IMR-90 (cell line): ENCODE measurements at regions not wholly inside any gene's neighbourhood (a gene's known extent, or its start where the extent isn't known, plus 50 kb on each side); places are given as distances from the start of the nearest gene placed in this dataset.
"Not testable (repeated sequence)": the region's sequence is repeated elsewhere in the genome, so short reads cannot be mapped to it uniquely, and the experiment has no call there.

ENCODE experiments used
- ATAC-seq: fragments of 200-7000 bp; cut with Tn5 transposase; 2 replicates; pipeline ENCODE4 v1.9.1; 2020; ENCODE audit warnings: low read depth, mild to moderate bottlenecking, moderate library complexity
- BruUV-seq: library from RNA; stranded (reverse); fragments of 400-500 nt; replicated peaks from 2 replicates; lab custom pipeline; 2021; lab: Mats Ljungman, UMichigan
- CTCF ChIA-PET: fragments of 300-600 bp; formaldehyde crosslinking; extraction: SDS; loops from one replicate; lab custom pipeline; 2021; ENCODE audit warnings: antibody characterized with exemption; lab: Yijun Ruan, JAX
- POLR2A ChIA-PET: fragments of 300-600 bp; sonication (Branson Sonifier 250); formaldehyde crosslinking; loops from one replicate; lab custom pipeline; 2022; ENCODE audit warnings: antibody characterized with exemption; ENCODE audit not compliant: unreplicated experiment; lab: Charles Lee
- DNase-seq: peaks from one replicate; pipeline ENCODE4 v3.0.0; 2013
- H2AFZ ChIP-seq: replicated peaks from 2 replicates; pipeline ENCODE3; 2013; ENCODE audit warnings: low read length, mild to moderate bottlenecking; ENCODE audit not compliant: poor library complexity
- H2AK5ac ChIP-seq: 2 replicates; pipeline ENCODE4 v1.6.1; 2013; ENCODE audit warnings: low read depth, low read length, inconsistent platforms
- H2AK9ac ChIP-seq: replicated peaks from 2 replicates; pipeline ENCODE3; 2013; ENCODE audit warnings: mild to moderate bottlenecking, low read depth, low read length, moderate library complexity; ENCODE audit not compliant: poor library complexity
- H2BK120ac ChIP-seq: 2 replicates; pipeline ENCODE4 v1.6.1; 2013; ENCODE audit warnings: low read depth, low read length, inconsistent platforms
- H2BK15ac ChIP-seq: 3 replicates; pipeline ENCODE4 v1.6.1; 2013; ENCODE audit warnings: low read depth, low read length, inconsistent platforms
- H2BK20ac ChIP-seq: 2 replicates; pipeline ENCODE4 v1.6.1; 2013; ENCODE audit warnings: low read depth, mild to moderate bottlenecking, inconsistent platforms, low read length, moderate library complexity
- H2BK5ac ChIP-seq: 2 replicates; pipeline ENCODE4 v1.6.1; 2013; ENCODE audit warnings: mild to moderate bottlenecking, low read depth, low read length, inconsistent platforms; ENCODE audit not compliant: poor library complexity, severe bottlenecking
- H3K14ac ChIP-seq: replicated peaks from 2 replicates; pipeline ENCODE4 v1.6.1; 2013; ENCODE audit warnings: low read depth, low read length, inconsistent platforms
- H3K18ac ChIP-seq: 2 replicates; pipeline ENCODE4 v1.6.1; 2013; ENCODE audit warnings: low read depth, low read length, control low read depth
- H3K23ac ChIP-seq: 2 replicates; pipeline ENCODE4 v1.6.1; 2013; ENCODE audit warnings: low read depth, low read length, inconsistent platforms
- H3K27ac ChIP-seq: 2 replicates; pipeline ENCODE4 v1.5.1; 2013; ENCODE audit warnings: mild to moderate bottlenecking, control low read depth, low read length; ENCODE audit not compliant: insufficient read depth
- H3K27me3 ChIP-seq: 2 replicates; pipeline ENCODE4 v1.6.1; 2013; ENCODE audit warnings: low read length; ENCODE audit not compliant: control insufficient read depth, insufficient read depth
- H3K36me3 ChIP-seq: 2 replicates; pipeline ENCODE4 v1.6.1; 2013; ENCODE audit warnings: low read length, mixed read lengths; ENCODE audit not compliant: control insufficient read depth, insufficient read depth
- H3K4ac ChIP-seq: 2 replicates; pipeline ENCODE4 v1.6.1; 2013; ENCODE audit warnings: low read depth, low read length, inconsistent platforms
- H3K4me1 ChIP-seq: 2 replicates; pipeline ENCODE4 v1.6.1; 2013; ENCODE audit warnings: low read length, mixed read lengths; ENCODE audit not compliant: control insufficient read depth, insufficient read depth
- H3K4me2 ChIP-seq: 2 replicates; pipeline ENCODE4 v1.6.1; 2013; ENCODE audit warnings: low read depth, mild to moderate bottlenecking, control low read depth, low read length, moderate library complexity
- H3K4me3 ChIP-seq: 2 replicates; pipeline ENCODE4 v1.5.1; 2013; ENCODE audit warnings: low read depth, mild to moderate bottlenecking, control low read depth, low read length, moderate library complexity; ENCODE audit not compliant: insufficient read depth
- H3K56ac ChIP-seq: 2 replicates; pipeline ENCODE4 v1.6.1; 2013; ENCODE audit warnings: low read length, inconsistent platforms; ENCODE audit not compliant: insufficient read depth; ENCODE audit errors: extremely low read depth
- H3K79me1 ChIP-seq, 2 experiments: 2 replicates each; pipeline ENCODE4 v1.6.1; 2013; ENCODE audit warnings: low read length in 2 of 2, inconsistent platforms in 1 of 2, low read depth in 1 of 2
- H3K9ac ChIP-seq: 2 replicates; pipeline ENCODE4 v1.6.1; 2013; ENCODE audit warnings: low read depth, low read length, control low read depth
- H3K9me1 ChIP-seq: 2 replicates; pipeline ENCODE4 v1.6.1; 2013; ENCODE audit warnings: low read length, inconsistent platforms; ENCODE audit not compliant: insufficient read depth
- H3K9me3 ChIP-seq: 2 replicates; pipeline ENCODE4 v1.6.1; 2013; ENCODE audit warnings: low read length; ENCODE audit not compliant: control insufficient read depth, insufficient read depth
- H4K20me1 ChIP-seq: 2 replicates; pipeline ENCODE4 v1.6.1; 2013; ENCODE audit warnings: low read length, inconsistent platforms; ENCODE audit not compliant: insufficient read depth
- H4K5ac ChIP-seq: 2 replicates; pipeline ENCODE4 v1.6.1; 2013; ENCODE audit warnings: mild to moderate bottlenecking, low read depth, low read length, control low read depth
- H4K8ac ChIP-seq, 2 experiments: 2 replicates each; pipeline ENCODE4 v1.6.1; 2013; ENCODE audit warnings: low read depth in 2 of 2, low read length in 2 of 2, control low read depth in 1 of 2, inconsistent platforms in 1 of 2
- H4K91ac ChIP-seq: 2 replicates; pipeline ENCODE4 v1.6.1; 2013; ENCODE audit warnings: low read depth, low read length, inconsistent platforms; ENCODE audit not compliant: insufficient read depth
- FOS ChIP-seq: fragments of 150-350 bp; IDR thresholded peaks from 2 replicates; pipeline ENCODE4 v1.6.1; 2016; ENCODE audit warnings: low read depth, low read length
- MXI1 ChIP-seq: IDR thresholded peaks from 2 replicates; pipeline ENCODE4 v1.6.1; 2012; ENCODE audit warnings: low read depth, mild to moderate bottlenecking, low read length, moderate library complexity, borderline replicate concordance
- NFE2L2 ChIP-seq: fragments of 150-350 bp; IDR thresholded peaks from 2 replicates; pipeline ENCODE4 v1.6.1; 2016; ENCODE audit warnings: low read depth, mild to moderate bottlenecking, low read length
- POLR2A ChIP-seq: IDR thresholded peaks from 2 replicates; pipeline ENCODE4 v1.6.1; 2012; ENCODE audit warnings: mild to moderate bottlenecking, low read depth, low read length
- RFX5 ChIP-seq: IDR thresholded peaks from 2 replicates; pipeline ENCODE4 v1.8.0; 2012; ENCODE audit warnings: low read depth, mild to moderate bottlenecking, low read length, moderate library complexity
- SMC3 ChIP-seq: fragments of 150-350 bp; IDR thresholded peaks from 2 replicates; pipeline ENCODE4 v1.6.1; 2016; ENCODE audit warnings: low read depth, mild to moderate bottlenecking, antibody characterized with exemption, low read length, moderate library complexity
- WGBS, 2 experiments: methylation state at CpG; one replicate each; pipeline versions ENCODE4 v1.1.5 to v1.1.7; 2013; ENCODE audit warnings: missing lambda C conversion rate in 2 of 2; ENCODE audit not compliant: insufficient read length in 1 of 2; ENCODE audit errors: extremely low coverage in 2 of 2; 5-methylcytosine and 5-hydroxymethylcytosine counted together
- dilution Hi-C: fragments of 300-500 bp; cut with HindIII; formaldehyde crosslinking; loops from one replicate; pipeline ENCODE4 v1.14.3; 2018; ENCODE audit warnings: low sequenced_read_pairs; ENCODE audit not compliant: unreplicated experiment
- in situ Hi-C: fragments of 300-500 bp; cut with MboI; formaldehyde crosslinking; loops from 3 replicates; pipeline ENCODE4 v1.14.3; 2019; ENCODE audit warnings: low sequenced_read_pairs, inconsistent platforms, mixed read lengths
- intact Hi-C: fragments of 100-400 bp; cut with micrococcal nuclease; formaldehyde crosslinking; loops from 2 replicates; pipeline ENCODE4 v1.10.0; 2022
- TF ChIP-seq, protein P1 (sequence below): fragments of 150-350 bp; IDR thresholded peaks from 2 replicates; pipeline ENCODE4 v1.6.1; 2016; ENCODE audit warnings: low read depth, mild to moderate bottlenecking, low read length, moderate library complexity, borderline replicate concordance

DNA sequence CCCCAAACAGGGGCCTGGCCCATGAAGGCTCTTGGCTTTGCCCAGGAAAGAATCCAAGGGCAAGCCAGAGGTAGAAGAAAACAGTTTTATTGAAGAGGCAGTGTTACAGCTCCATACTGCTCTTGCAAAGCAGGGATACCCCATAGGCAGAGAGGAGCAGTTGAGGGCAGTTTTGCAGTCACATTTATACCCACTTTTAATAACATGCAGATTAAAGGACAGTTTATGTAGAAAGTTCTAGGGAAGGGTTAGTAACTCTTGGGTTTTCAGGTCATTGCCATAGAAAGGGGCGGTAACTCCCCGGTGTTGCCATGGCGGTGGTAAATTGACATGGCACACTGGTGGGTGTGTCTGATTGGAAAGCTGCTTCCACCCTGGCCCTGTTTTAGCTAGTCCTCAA is 80.5 kb upstream of the GNAZ start:
- dilution Hi-C loops, result no loop called here
- Histone ChIP-seq H2BK15ac (no peak overlapping the region), H3K23ac (no peak overlapping the region), H3K4me1 (no peaks in the 10 kb centered on the region), H4K91ac (no peak overlapping the region), H4K20me1 (no peaks in the 10 kb centered on the region), H3K14ac (no peak overlapping the region), H3K9me1 (no peaks in the 10 kb centered on the region), H2BK5ac (no peak overlapping the region), H3K18ac (no peak overlapping the region), H4K5ac (no peak overlapping the region), H3K79me1 (no peaks in the 10 kb centered on the region), H3K9ac (no peak overlapping the region), H3K4ac (no peak overlapping the region), H3K4me3 (no peak overlapping the region), H2AFZ (no peak overlapping the region), H3K27me3 (no peaks in the 10 kb centered on the region), H3K9me3 (no peaks in the 10 kb centered on the region), H2AK9ac (no peak overlapping the region), H3K4me2 (no peak overlapping the region), H4K8ac (no peak overlapping the region), H2BK20ac (no peak overlapping the region), H3K56ac (no peak overlapping the region), H2AK5ac (no peak overlapping the region), H2BK120ac (no peak overlapping the region), H3K27ac (no peak overlapping the region), H3K36me3 (no peaks in the 10 kb centered on the region)
- TF ChIP-seq, protein P1, sequence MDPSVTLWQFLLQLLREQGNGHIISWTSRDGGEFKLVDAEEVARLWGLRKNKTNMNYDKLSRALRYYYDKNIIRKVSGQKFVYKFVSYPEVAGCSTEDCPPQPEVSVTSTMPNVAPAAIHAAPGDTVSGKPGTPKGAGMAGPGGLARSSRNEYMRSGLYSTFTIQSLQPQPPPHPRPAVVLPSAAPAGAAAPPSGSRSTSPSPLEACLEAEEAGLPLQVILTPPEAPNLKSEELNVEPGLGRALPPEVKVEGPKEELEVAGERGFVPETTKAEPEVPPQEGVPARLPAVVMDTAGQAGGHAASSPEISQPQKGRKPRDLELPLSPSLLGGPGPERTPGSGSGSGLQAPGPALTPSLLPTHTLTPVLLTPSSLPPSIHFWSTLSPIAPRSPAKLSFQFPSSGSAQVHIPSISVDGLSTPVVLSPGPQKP, result no peak
- TF ChIP-seq SMC3, result no peak
- TF ChIP-seq POLR2A, result no peak
- TF ChIP-seq MXI1, result no peak
- TF ChIP-seq NFE2L2, result no peak
- TF ChIP-seq FOS, result no peak
- TF ChIP-seq RFX5, result no peak
- POLR2A ChIA-PET, result no interaction called here
- no CpG with 5 or more reads among the region's 3 CpGs for WGBS, 2 experiments
- BruUV-seq, result no TSS peak
- ATAC-seq, result no peak
- CTCF ChIA-PET, result no interaction called here
- intact Hi-C loops, result no loop called here
- in situ Hi-C loops, result no loop called here
- DNase-seq, result no peak

DNA sequence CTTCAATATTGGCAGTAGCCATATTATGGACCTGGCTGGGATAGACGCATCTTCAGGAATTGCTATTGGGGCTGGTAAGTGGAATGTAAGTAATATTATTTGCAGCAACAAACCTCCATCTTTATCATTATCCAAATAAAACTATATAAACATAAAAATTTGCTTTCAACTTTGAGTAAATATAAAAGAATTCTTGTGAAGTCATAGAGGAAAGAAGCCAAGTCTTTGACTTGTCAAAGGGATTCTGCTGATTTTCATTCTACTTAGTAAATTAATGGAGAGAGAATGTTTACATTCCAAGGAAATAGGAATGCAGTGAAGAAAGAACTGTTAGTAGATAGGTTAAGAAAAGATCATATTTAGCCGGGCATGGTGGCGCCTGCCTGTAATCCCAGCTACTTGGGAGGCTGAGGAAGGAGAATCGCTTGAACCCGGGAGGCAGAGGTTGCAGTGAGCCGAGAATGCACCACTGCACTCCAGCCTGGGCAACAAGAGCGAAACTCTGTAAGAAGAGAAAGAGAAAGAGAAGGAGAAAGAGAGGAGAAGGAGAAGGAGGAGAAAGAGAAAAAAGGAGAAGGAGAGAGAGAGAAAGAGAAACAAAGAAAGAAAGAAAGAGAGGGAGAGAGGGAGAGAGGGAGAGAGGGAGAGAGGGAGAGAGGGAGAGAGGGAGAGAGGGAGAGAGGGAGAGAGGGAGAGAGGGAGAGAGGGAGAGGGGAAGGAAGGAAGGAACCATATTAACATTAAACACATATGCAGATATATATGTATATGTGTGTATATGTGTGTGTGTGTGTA is 79.4 kb upstream of the GNAZ start:
- in situ Hi-C loops, CTCF ChIA-PET, H2BK15ac ChIP-seq, H3K14ac ChIP-seq, H3K9me1 ChIP-seq, H4K8ac ChIP-seq, POLR2A ChIA-PET, H3K27me3 ChIP-seq, H2AK5ac ChIP-seq, H3K4me3 ChIP-seq, H3K4me2 ChIP-seq, H3K56ac ChIP-seq, H2AK9ac ChIP-seq, H2BK20ac ChIP-seq, H3K36me3 ChIP-seq, H3K79me1 ChIP-seq, H3K27ac ChIP-seq, H3K4ac ChIP-seq, H3K4me1 ChIP-seq, H3K9me3 ChIP-seq, H4K20me1 ChIP-seq, H2BK120ac ChIP-seq, BruUV-seq, H4K5ac ChIP-seq, H4K91ac ChIP-seq, intact Hi-C loops, H3K23ac ChIP-seq, H2BK5ac ChIP-seq, dilution Hi-C loops, H3K9ac ChIP-seq, H3K18ac ChIP-seq, H2AFZ ChIP-seq: not testable (repeated sequence)
- ATAC-seq, result peak; percentile 72
- DNase-seq, result peak; percentile 28
- 41% methylated on average over 5 of the region's 7 CpGs; no CpG with 5 or more reads in 1 of the 2 experiments for WGBS, 2 experiments
